HPDE6-E6E7 (cell line): ENCODE measurements at regions not wholly inside any gene's neighbourhood (a gene's known extent, or its start where the extent isn't known, plus 50 kb on each side); places are given as distances from the start of the nearest gene placed in this dataset.
A peak's percentile ranks its signal among the peaks of the same experiment; 100 is the strongest.

Source experiments
- DNase-seq: peaks from one replicate; pipeline ENCODE4 v3.0.0; 2011; ENCODE audit warnings: missing footprints; ENCODE audit errors: extremely low spot score

GRCh38 chr9:91098203-91098850 lies 263.4 kb downstream of the AUH start:
- DNase-seq: no peak

- no peak for DNase-seq
Observed at GRCh38 chr9:91099436-91099835, 262.3 kb downstream of the AUH start.

- no peak for DNase-seq
Observed at GRCh38 chr9:91100878-91101450, 260.8 kb downstream of the AUH start.

GRCh38 chr9:91101611-91102168 lies 260.0 kb downstream of the AUH start:
- DNase-seq: no peak

GRCh38 chr9:91102269-91102668 lies 259.4 kb downstream of the AUH start:
- DNase-seq: no peak

- no peak for DNase-seq
Observed at GRCh38 chr9:91103931-91104330, 257.8 kb downstream of the AUH start.

- DNase-seq: no peak
Observed at GRCh38 chr9:91106415-91107081, 255.2 kb downstream of the AUH start.

- DNase-seq: no peak
Observed at GRCh38 chr9:91111226-91111625, 250.5 kb downstream of the AUH start.

- no peak for DNase-seq
Observed at GRCh38 chr9:91111876-91112275, 249.8 kb downstream of the AUH start.

GRCh38 chr9:91113016-91113415 lies 248.7 kb downstream of the AUH start:
- DNase-seq: no peak

GRCh38 chr9:91114450-91114849 lies 247.3 kb downstream of the AUH start:
- no peak for DNase-seq

GRCh38 chr9:91116211-91116610 lies 245.5 kb downstream of the AUH start:
- DNase-seq: no peak

- DNase-seq: no peak
Observed at GRCh38 chr9:91116711-91117110, 245.0 kb downstream of the AUH start.

GRCh38 chr9:91117474-91117891 lies 244.2 kb downstream of the AUH start:
- no peak for DNase-seq

GRCh38 chr9:91117959-91118703 lies 243.6 kb downstream of the AUH start:
- no peak for DNase-seq

GRCh38 chr9:91118704-91119025 lies 243.1 kb downstream of the AUH start:
- no peak for DNase-seq

- peak; percentile 54 for DNase-seq
Observed at GRCh38 chr9:91119142-91119541, 242.6 kb downstream of the AUH start.

GRCh38 chr9:91119679-91120078 lies 242.0 kb downstream of the AUH start:
- DNase-seq: no peak

- DNase-seq: no peak
Observed at GRCh38 chr9:91120200-91120599, 241.5 kb downstream of the AUH start.

GRCh38 chr9:91122755-91123154 lies 239.0 kb downstream of the AUH start:
- DNase-seq: no peak

GRCh38 chr9:91126761-91127445 lies 234.8 kb downstream of the AUH start:
- no peak for DNase-seq

- no peak for DNase-seq
Observed at GRCh38 chr9:91127653-91128052, 234.1 kb downstream of the AUH start.
